PC-9 (cell line): ENCODE measurements at regions not wholly inside any gene's neighbourhood (a gene's known extent, or its start where the extent isn't known, plus 50 kb on each side); places are given as distances from the start of the nearest gene placed in this dataset.

Experiments used
- BruUV-seq: library from RNA; stranded (reverse); fragments of 400-500 nt; replicated peaks from 2 replicates; lab custom pipeline; 2021; lab: Mats Ljungman, UMichigan
- CTCF ChIA-PET: fragments of 300-600 bp; sonication (Branson Sonifier 250); formaldehyde crosslinking; loops from one replicate; lab custom pipeline; 2022; ENCODE audit warnings: antibody characterized with exemption; lab: Charles Lee
- POLR2A ChIA-PET: fragments of 300-600 bp; sonication (Branson Sonifier 250); formaldehyde crosslinking; loops from one replicate; lab custom pipeline; 2022; ENCODE audit warnings: antibody characterized with exemption; ENCODE audit not compliant: unreplicated experiment; lab: Charles Lee
- DNase-seq, 2 experiments: peaks; one replicate each; pipeline versions ENCODE4 v3.0.0 to v3.0.0-alpha.2; 2015 to 2022; ENCODE audit warnings: mixed read lengths in 1 of 2
- H2AFZ ChIP-seq: fragments of 200-600 bp; sonication (generic); 2 replicates; pipeline ENCODE4 v1.8.1; 2017; ENCODE audit warnings: antibody characterized with exemption
- H3F3A ChIP-seq: fragments of 200-600 bp; sonication (generic); 2 replicates; pipeline ENCODE4 v1.8.1; 2017; ENCODE audit warnings: antibody characterized with exemption, mild to moderate bottlenecking, low read depth; ENCODE audit not compliant: insufficient read depth
- H3K27ac ChIP-seq: fragments of 200-600 bp; sonication (generic); 2 replicates; pipeline ENCODE4 v1.6.1; 2016; ENCODE audit warnings: mixed run types
- H3K27me3 ChIP-seq: fragments of 200-600 bp; sonication (generic); 2 replicates; pipeline ENCODE4 v1.6.1; 2016; ENCODE audit warnings: low read depth, mixed run types; ENCODE audit not compliant: insufficient read depth
- H3K36me3 ChIP-seq: fragments of 200-600 bp; sonication (generic); 2 replicates; pipeline ENCODE4 v1.6.1; 2016; ENCODE audit warnings: low read depth, mixed run types
- H3K4me1 ChIP-seq: fragments of 200-600 bp; sonication (generic); replicated peaks from 2 replicates; pipeline ENCODE4 v1.6.1; 2016; ENCODE audit warnings: mixed run types; ENCODE audit not compliant: insufficient read depth
- H3K4me2 ChIP-seq: fragments of 200-600 bp; sonication (generic); 2 replicates; pipeline ENCODE4 v1.6.1; 2017; ENCODE audit warnings: mixed run types
- H3K4me3 ChIP-seq: fragments of 200-600 bp; sonication (generic); 2 replicates; pipeline ENCODE4 v1.6.1; 2016; ENCODE audit warnings: mixed run types
- H3K79me2 ChIP-seq: fragments of 200-600 bp; sonication (generic); 2 replicates; pipeline ENCODE4 v1.6.1; 2017; ENCODE audit warnings: low read depth, mixed run types
- H3K9me2 ChIP-seq: fragments of 200-600 bp; sonication (generic); 2 replicates; pipeline ENCODE4 v1.8.1; 2017; ENCODE audit warnings: mild to moderate bottlenecking; ENCODE audit not compliant: insufficient read depth
- H3K9me3 ChIP-seq: fragments of 200-600 bp; sonication (generic); 2 replicates; pipeline ENCODE4 v1.8.1; 2016; ENCODE audit warnings: low read depth; ENCODE audit not compliant: insufficient read depth
- H4K20me1 ChIP-seq: fragments of 200-600 bp; sonication (generic); 2 replicates; pipeline ENCODE4 v1.8.1; 2017; ENCODE audit not compliant: insufficient read depth
- EZH2 ChIP-seq: fragments of 200-600 bp; sonication (generic); IDR thresholded peaks from 2 replicates; pipeline ENCODE4 v1.8.0; 2017; ENCODE audit warnings: antibody characterized with exemption, low read depth
- intact Hi-C: fragments of 100-400 bp; cut with micrococcal nuclease; formaldehyde crosslinking; loops from one replicate; pipeline ENCODE4 v1.10.0; 2022; ENCODE audit not compliant: unreplicated experiment
- TF ChIP-seq, protein P1 (sequence below): fragments of 200-600 bp; sonication (generic); conservative IDR thresholded peaks from 2 replicates; pipeline ENCODE4 v1.6.1; 2017; ENCODE audit warnings: mixed run types, antibody characterized with exemption, mild to moderate bottlenecking, moderate library complexity

DNA sequence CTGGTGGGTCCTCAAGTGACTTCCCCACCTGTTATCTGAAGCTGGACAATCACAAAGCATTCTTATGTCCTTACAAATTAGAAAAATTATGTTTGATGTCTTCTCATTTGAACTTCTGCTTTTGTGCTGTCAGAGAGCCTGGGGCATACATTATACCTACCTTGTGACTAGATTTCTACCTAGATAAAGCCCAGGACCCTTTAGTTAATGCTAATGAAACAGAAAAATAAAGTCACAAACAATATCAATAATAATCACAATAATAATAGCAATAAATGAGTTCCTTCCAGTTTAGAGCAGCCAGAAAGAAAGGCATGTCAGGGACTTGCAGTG is 456.4 kb downstream of the SETBP1 start:
- intact Hi-C loops = no loop called here
- no peak for TF ChIP-seq EZH2
- TF ChIP-seq, protein P1, sequence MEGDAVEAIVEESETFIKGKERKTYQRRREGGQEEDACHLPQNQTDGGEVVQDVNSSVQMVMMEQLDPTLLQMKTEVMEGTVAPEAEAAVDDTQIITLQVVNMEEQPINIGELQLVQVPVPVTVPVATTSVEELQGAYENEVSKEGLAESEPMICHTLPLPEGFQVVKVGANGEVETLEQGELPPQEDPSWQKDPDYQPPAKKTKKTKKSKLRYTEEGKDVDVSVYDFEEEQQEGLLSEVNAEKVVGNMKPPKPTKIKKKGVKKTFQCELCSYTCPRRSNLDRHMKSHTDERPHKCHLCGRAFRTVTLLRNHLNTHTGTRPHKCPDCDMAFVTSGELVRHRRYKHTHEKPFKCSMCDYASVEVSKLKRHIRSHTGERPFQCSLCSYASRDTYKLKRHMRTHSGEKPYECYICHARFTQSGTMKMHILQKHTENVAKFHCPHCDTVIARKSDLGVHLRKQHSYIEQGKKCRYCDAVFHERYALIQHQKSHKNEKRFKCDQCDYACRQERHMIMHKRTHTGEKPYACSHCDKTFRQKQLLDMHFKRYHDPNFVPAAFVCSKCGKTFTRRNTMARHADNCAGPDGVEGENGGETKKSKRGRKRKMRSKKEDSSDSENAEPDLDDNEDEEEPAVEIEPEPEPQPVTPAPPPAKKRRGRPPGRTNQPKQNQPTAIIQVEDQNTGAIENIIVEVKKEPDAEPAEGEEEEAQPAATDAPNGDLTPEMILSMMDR = no peak
- H3K79me2 ChIP-seq = no peaks in the 10 kb centered on the region
- H3K27me3 ChIP-seq = no peaks in the 10 kb centered on the region
- no peak overlapping the region for H3K4me3 ChIP-seq
- no peaks in the 10 kb centered on the region for H4K20me1 ChIP-seq
- no peak overlapping the region for H3K4me2 ChIP-seq
- H3K36me3 ChIP-seq = no peaks in the 10 kb centered on the region
- H3K9me3 ChIP-seq = peaks cover 6% of the 10 kb centered on the region; the same call in 1 of the 2 replicates
- POLR2A ChIA-PET = no interaction called here
- no peaks in the 10 kb centered on the region for H3F3A ChIP-seq
- no peak overlapping the region for H2AFZ ChIP-seq
- no peak for DNase-seq
- H3K4me1 ChIP-seq = peaks cover 8% of the 10 kb centered on the region
- BruUV-seq = no TSS peak
- H3K27ac ChIP-seq = no peak overlapping the region
- H3K9me2 ChIP-seq = no peaks in the 10 kb centered on the region
- CTCF ChIA-PET = no interaction called here

DNA sequence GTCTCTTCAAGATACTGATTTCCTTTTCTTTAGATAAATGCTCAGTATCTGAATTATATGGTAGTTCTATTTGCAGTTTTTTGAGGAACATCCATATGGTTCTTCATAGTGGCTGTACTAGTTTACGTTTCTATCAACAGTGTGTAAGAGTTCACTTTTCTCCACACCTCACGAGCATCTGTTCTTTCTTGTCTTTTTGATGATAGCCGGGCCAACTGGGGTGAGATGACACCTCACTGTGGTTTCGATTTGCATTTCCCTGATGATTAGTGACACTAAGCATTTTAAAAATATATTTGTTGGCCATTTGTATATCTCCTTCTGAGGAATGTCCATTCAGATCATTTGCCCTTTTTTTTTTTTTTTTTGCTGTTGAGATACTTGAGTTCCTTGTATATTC is 458.8 kb downstream of the SETBP1 start:
- Histone ChIP-seq H3K79me2 (no peaks in the 10 kb centered on the region), H3F3A (no peaks in the 10 kb centered on the region), H3K9me3 (0 out of 2 replicates have a peak, but pooled peaks cover 6% of the 10 kb centered on the region), H3K9me2 (no peaks in the 10 kb centered on the region), H3K36me3 (no peaks in the 10 kb centered on the region), H3K4me2 (no peak overlapping the region), H3K27me3 (no peaks in the 10 kb centered on the region), H3K4me3 (no peak overlapping the region), H3K4me1 (peaks cover 9% of the 10 kb centered on the region), H4K20me1 (no peaks in the 10 kb centered on the region), H3K27ac (no peak overlapping the region), H2AFZ (no peak overlapping the region)
- ChIA-PET POLR2A (no interaction called here), CTCF (no interaction called here)
- DNase-seq = no peak
- BruUV-seq = no TSS peak
- TF ChIP-seq, protein P1 = no peak
- no peak for TF ChIP-seq EZH2
- intact Hi-C loops = no loop called here

DNA sequence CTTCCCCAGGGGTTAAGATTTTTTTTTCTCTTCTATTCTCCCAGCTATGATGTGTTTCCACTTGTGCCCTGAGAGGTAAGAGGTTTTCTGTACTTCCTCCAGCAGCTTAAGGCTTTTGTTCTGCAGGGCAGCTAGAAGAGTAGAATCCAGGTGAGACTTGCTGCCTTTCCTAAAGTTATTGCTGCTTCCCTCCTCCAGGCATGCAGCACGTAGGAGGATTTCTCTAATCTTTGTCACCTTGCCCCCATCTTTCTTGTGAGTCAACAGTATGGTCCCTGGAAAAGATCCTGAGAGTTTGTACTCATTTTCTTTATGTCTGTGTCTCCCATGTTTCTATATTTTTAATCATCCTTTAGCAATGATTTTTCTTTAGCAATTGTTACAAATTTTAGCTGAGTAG is 462.2 kb downstream of the SETBP1 start:
- Histone ChIP-seq H3K4me2 (no peak overlapping the region), H4K20me1 (no peaks in the 10 kb centered on the region), H3K27me3 (no peaks in the 10 kb centered on the region), H3F3A (no peaks in the 10 kb centered on the region), H3K4me1 (peaks cover 9% of the 10 kb centered on the region), H3K9me2 (no peaks in the 10 kb centered on the region; the same call in 1 of the 2 replicates), H3K36me3 (no peaks in the 10 kb centered on the region), H3K9me3 (0 out of 2 replicates have a peak, but pooled peaks cover 6% of the 10 kb centered on the region), H3K79me2 (no peaks in the 10 kb centered on the region), H3K4me3 (no peak overlapping the region), H3K27ac (no peak overlapping the region), H2AFZ (no peak overlapping the region)
- intact Hi-C loops = no loop called here
- ChIA-PET CTCF (no interaction called here), POLR2A (no interaction called here)
- TF ChIP-seq EZH2 = no peak
- TF ChIP-seq, protein P1 = no peak
- no peak for DNase-seq
- no TSS peak for BruUV-seq
